Omental fat pad (tissue), 3 donors: ENCODE measurements at regions not wholly inside any gene's neighbourhood (a gene's known extent, or its start where the extent isn't known, plus 50 kb on each side); places are given as distances from the start of the nearest gene placed in this dataset.

Experiments used
- ATAC-seq: fragments of 150-250 bp; one replicate; pipeline ENCODE4 v1.9.1; 2016; ENCODE audit warnings: mild to moderate bottlenecking, moderate library complexity; ENCODE audit not compliant: low FRiP score
- DNase-seq: peaks from one replicate; pipeline ENCODE4 v3.0.0-alpha.2; 2019; ENCODE audit warnings: low spot score
- TF ChIP-seq, protein P1 (sequence below), 3 donors: fragments of 450-650 bp; IDR thresholded peaks; one replicate each; pipeline ENCODE4 v1.5.1; 2016 to 2017; ENCODE audit warnings: antibody characterized with exemption in 3 of 3, mild to moderate bottlenecking in 3 of 3, moderate library complexity in 2 of 3

DNA sequence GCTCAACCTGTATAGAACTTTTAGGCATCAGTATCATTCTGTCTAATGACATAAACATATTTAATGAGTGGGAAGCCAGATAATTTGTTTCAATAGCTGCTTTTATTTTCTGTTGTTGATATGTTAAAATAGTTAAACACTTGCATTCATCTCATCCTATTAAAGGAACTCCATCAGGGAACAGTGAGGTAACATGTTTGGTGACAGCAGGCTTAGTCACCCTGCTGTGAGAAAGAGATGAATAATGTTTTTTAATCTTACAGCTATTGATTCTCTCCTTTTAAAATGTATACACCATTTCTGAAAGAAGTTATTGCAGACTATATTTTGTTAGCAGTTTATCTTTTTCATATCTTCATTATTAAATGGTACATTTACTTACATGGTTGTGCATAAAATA is 123.3 kb upstream of the CWC22 start:
- DNase-seq, result no peak
- TF ChIP-seq, protein P1, sequence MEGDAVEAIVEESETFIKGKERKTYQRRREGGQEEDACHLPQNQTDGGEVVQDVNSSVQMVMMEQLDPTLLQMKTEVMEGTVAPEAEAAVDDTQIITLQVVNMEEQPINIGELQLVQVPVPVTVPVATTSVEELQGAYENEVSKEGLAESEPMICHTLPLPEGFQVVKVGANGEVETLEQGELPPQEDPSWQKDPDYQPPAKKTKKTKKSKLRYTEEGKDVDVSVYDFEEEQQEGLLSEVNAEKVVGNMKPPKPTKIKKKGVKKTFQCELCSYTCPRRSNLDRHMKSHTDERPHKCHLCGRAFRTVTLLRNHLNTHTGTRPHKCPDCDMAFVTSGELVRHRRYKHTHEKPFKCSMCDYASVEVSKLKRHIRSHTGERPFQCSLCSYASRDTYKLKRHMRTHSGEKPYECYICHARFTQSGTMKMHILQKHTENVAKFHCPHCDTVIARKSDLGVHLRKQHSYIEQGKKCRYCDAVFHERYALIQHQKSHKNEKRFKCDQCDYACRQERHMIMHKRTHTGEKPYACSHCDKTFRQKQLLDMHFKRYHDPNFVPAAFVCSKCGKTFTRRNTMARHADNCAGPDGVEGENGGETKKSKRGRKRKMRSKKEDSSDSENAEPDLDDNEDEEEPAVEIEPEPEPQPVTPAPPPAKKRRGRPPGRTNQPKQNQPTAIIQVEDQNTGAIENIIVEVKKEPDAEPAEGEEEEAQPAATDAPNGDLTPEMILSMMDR (IDR thresholded peaks at IDR 0.05), result no peak
- ATAC-seq, result no peak

DNA sequence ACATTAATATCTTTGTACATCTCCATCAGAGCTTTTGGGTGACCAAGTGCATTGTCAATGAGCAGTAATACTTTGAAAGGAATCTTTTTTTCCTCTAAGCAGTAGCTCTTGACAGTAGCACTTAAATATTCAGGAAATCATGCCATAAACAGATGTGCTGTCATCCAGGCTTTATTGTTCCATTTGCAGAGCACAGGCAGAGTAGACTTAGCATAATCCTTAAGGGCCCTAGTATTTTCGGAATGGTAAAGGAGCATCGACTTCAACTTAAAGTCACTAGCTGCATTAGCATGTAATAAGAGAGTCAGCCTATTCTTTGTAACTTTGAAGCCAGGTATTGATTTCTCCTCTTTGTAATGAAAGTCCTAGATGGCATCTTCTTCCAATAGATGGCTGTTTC is 121.8 kb upstream of the CWC22 start:
- no peak for ATAC-seq
- DNase-seq, result no peak
- TF ChIP-seq, protein P1 (IDR thresholded peaks at IDR 0.05), result no peak

DNA sequence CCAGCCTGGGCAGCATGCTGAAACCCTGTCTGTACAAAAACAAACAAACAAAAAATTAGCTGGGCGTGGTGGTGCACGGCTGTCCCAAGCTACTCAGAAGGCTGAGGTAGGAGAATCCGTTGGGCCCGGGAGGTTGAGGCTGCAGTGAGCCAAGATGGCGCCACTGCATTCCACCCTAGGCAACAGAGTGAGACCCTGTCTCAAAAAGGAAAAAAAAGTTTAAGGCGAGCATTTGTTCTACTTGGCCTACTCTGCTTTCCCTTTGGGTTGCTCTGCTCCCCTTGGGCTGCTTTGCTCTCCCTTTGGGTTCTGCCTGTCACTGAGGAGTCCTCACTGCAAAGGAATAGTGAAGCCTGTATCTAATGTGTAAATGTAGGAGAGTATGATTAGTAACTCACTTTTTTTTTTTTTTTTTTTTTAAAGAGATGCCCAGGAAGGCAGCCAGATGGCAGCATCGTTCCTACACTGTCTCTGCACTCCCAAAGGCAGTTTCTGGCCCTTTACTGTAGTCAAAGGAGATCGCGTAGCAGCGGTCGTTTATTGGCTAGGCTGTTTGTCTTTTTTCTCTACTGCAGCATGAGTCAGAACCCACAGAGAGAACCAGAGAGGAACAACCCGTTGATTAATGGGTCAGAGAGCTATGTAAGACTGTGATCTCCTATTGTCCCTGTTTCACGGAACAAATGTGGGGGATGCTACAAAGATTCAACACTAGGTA is 118.3 kb upstream of the CWC22 start:
- TF ChIP-seq, protein P1 (IDR thresholded peaks at IDR 0.05), result no peak
- peak; percentile 25 for DNase-seq
- peak; percentile 95 for ATAC-seq

DNA sequence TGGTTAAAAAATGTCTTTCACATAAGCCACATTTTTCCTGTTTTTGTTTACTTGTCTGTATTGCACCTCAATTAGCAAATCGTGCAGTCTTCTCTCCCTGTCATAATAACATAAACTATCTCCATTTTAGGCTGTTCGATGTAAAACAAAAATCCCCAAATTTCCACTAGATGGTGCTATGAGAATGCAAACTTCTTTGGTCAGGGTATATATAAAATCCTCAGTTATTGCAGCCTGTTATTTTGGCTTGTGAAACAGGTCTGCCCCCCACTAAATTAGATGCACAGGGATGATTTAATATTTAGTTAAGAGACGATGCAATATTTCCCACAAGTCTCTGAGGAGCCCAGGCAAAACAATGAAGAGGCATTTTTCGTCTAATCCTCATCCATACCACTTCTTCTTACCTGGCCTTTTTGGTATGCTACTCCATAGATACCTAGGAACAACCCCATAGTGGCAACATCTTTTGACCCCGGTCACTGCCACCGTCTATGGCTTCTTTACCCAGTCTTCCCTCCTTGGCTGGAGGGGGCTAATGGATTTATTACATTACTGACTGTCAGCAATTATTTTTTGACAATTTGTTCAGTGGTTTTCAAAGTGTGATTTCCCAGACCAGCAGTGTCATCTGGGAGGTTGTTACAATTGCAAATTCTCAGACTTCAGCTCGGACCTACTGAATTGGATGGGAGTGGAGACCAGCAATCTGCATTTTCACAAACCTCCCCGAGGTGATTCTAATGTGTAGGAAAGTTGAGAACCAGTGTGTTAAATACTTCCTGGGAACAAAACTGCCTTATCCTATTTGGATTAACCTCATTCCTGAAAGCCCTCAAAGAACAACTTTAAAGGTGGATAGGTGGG is 117.4 kb upstream of the CWC22 start:
- DNase-seq (no peak), ATAC-seq (no peak)

DNA sequence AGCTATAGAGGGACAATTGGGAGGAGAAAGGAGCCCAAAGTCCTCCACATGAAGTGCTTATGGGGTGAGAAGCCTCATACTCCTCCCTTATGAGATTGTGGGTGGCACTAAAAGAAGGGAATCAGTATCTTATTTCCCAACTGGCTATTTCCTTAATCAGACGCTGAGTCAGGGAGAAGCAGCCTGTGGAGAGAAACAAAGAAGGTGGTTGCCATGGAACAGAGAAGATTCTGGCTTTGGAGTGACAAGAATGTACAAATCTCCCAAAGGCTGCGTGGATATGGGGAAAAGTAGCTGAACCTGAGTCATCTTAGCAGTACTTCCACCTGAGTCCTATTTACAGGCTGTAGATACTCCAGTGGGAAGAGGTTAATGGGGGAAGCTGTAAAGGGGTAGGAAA is 115.8 kb upstream of the CWC22 start:
- ATAC-seq (no peak), DNase-seq (no peak)
- TF ChIP-seq, protein P1 (IDR thresholded peaks at IDR 0.05), result no peak

More for the DNA sequence above, 117.4 kb upstream of the CWC22 start:
- TF ChIP-seq, protein P1 (IDR thresholded peaks at IDR 0.05), result no peak

DNA sequence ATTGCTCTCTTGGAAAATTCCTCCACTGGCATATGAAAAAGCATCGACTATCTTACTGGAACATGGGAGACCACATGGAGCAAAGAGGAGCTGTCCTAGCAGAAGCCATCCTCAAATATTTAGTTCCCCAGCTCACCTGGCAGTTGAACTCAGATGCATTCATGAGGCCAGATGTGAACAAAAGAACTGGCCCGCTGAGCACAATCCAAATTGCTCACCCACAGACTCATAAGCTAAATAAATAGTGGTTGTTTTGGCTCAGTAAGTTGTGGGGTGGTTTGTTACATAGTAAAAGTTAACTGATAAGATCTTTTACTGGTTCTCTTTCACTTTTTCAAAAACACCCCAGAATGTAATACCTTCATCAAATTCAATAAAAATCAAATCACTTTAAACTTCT is 108.6 kb upstream of the CWC22 start:
- TF ChIP-seq, protein P1 (IDR thresholded peaks at IDR 0.05), result no peak
- no peak for ATAC-seq
- DNase-seq, result no peak
